ENCODE measurements at regions not wholly inside any gene's neighbourhood (a gene's known extent, or its start where the extent isn't known, plus 50 kb on each side); places are given as distances from the start of the nearest gene placed in this dataset.

- DNase-seq (no peak), ATAC-seq (no peak)
- H3K27me3 ChIP-seq, result no peaks in the 10 kb centered on the region
- H3K4me3 ChIP-seq, result no peak overlapping the region
- no peaks in the 10 kb centered on the region for H3K9me3 ChIP-seq
- H3K4me1 ChIP-seq, result no peaks in the 10 kb centered on the region
- intact Hi-C loops (cut with DNase I), result no loop called here
- no peak overlapping the region for H3K27ac ChIP-seq
- 19% methylated on average over 3 of the region's 3 CpGs for WGBS (ENCODE audit: insufficient coverage, low coverage, low lambda C conversion rate, missing lambda C conversion rate)
- no peaks in the 10 kb centered on the region for H3K36me3 ChIP-seq
- no peak for TF ChIP-seq POLR2A (IDR thresholded peaks at IDR 0.05)
- no peak for TF ChIP-seq CTCF (IDR thresholded peaks at IDR 0.05)
These were observed 274.1 kb downstream of the OTOL1 start for GRCh38 chr3:161770484-161771386.

GRCh38 chr3:161781381-161781780 lies 284.8 kb downstream of the OTOL1 start:
- H3K27me3 ChIP-seq, result no peaks in the 10 kb centered on the region
- ATAC-seq (peak in 1 of 4 donors; percentile 32), DNase-seq (no peak)
- no peak for TF ChIP-seq CTCF (IDR thresholded peaks at IDR 0.05)
- no peaks in the 10 kb centered on the region for H3K4me1 ChIP-seq
- H3K27ac ChIP-seq, result no peak overlapping the region
- 7% methylated on average over 1 of the region's 1 CpG for WGBS (ENCODE audit: insufficient coverage, low coverage, low lambda C conversion rate, missing lambda C conversion rate)
- intact Hi-C loops (cut with DNase I), result no loop called here
- no peaks in the 10 kb centered on the region for H3K9me3 ChIP-seq
- H3K36me3 ChIP-seq, result no peaks in the 10 kb centered on the region
- no peak overlapping the region for H3K4me3 ChIP-seq

GRCh38 chr3:161793194-161793930 lies 296.8 kb downstream of the OTOL1 start:
- intact Hi-C loops (cut with DNase I), result no loop called here
- Histone ChIP-seq H3K4me3 (no peak overlapping the region), H3K36me3 (no peaks in the 10 kb centered on the region), H3K27me3 (no peaks in the 10 kb centered on the region), H3K27ac (no peak overlapping the region), H3K4me1 (no peaks in the 10 kb centered on the region), H3K9me3 (no peaks in the 10 kb centered on the region)
- DNase-seq, result no peak
- peak in 3 of 4 donors; percentile 43 to 83 (median 56) for ATAC-seq
- 55% methylated on average over 3 of the region's 3 CpGs for WGBS (ENCODE audit: insufficient coverage, low coverage, low lambda C conversion rate, missing lambda C conversion rate)
- TF ChIP-seq POLR2A (IDR thresholded peaks at IDR 0.05), result no peak
- no peak for TF ChIP-seq CTCF (IDR thresholded peaks at IDR 0.05)

- intact Hi-C loops (cut with DNase I), result no loop called here
- no peak for TF ChIP-seq CTCF (IDR thresholded peaks at IDR 0.05)
- H3K9me3 ChIP-seq, result no peaks in the 10 kb centered on the region
- no peak overlapping the region for H3K4me3 ChIP-seq
- H3K27me3 ChIP-seq, result no peaks in the 10 kb centered on the region
- DNase-seq (no peak), ATAC-seq (no peak)
- no peaks in the 10 kb centered on the region for H3K36me3 ChIP-seq
- no peak overlapping the region for H3K27ac ChIP-seq
- WGBS (ENCODE audit: insufficient coverage, low coverage, low lambda C conversion rate, missing lambda C conversion rate), result 90% methylated on average over 4 of the region's 4 CpGs
- H3K4me1 ChIP-seq, result no peaks in the 10 kb centered on the region
These were observed 297.9 kb downstream of the OTOL1 start for GRCh38 chr3:161794551-161794950.
